Breast epithelium (tissue), 4 donors: ENCODE measurements at regions not wholly inside any gene's neighbourhood (a gene's known extent, or its start where the extent isn't known, plus 50 kb on each side); places are given as distances from the start of the nearest gene placed in this dataset.

ENCODE experiments used
- DNase-seq, 2 donors: peaks; one replicate each; pipeline ENCODE4 v3.0.0-alpha.2; 2019; ENCODE audit warnings: low spot score in 2 of 2
- H3K27ac ChIP-seq, 2 donors: fragments of 200-600 bp; sonication (generic) in 1 of 2; one replicate each; pipeline ENCODE4 v1.5.1; 2016 to 2019; ENCODE audit warnings: mild to moderate bottlenecking in 1 of 2
- H3K27me3 ChIP-seq, 2 donors: fragments of 200-600 bp; sonication (generic) in 1 of 2; one replicate each; pipeline versions ENCODE4 v1.5.1 to v1.6.0; 2017 to 2019; ENCODE audit warnings: control low read depth in 1 of 2, mild to moderate bottlenecking in 1 of 2
- H3K36me3 ChIP-seq: fragments of 200-600 bp; one replicate; pipeline ENCODE4 v1.5.1; 2019
- H3K4me1 ChIP-seq, 2 donors: fragments of 200-600 bp; sonication (generic); one replicate each; pipeline ENCODE4 v1.5.1; 2016 to 2019; ENCODE audit warnings: control low read depth in 1 of 2
- H3K4me3 ChIP-seq, 3 donors: fragments of 200-600 bp; sonication (generic); 1 replicate in 2 of 3; 2 replicates in 1 of 3; pipeline ENCODE4 v1.5.1; 2016 to 2019; ENCODE audit warnings: mild to moderate bottlenecking in 3 of 3, moderate library complexity in 2 of 3
- H3K9me3 ChIP-seq, 2 donors: fragments of 200-600 bp; sonication (generic) in 1 of 2; one replicate each; pipeline ENCODE4 v1.5.1; 2016 to 2019; ENCODE audit warnings: control low read depth in 1 of 2
- CTCF ChIP-seq, 3 donors: fragments of 450-650 bp; IDR thresholded peaks; one replicate each; pipeline ENCODE4 v1.5.1; 2016 to 2017; ENCODE audit warnings: antibody characterized with exemption in 3 of 3, mild to moderate bottlenecking in 3 of 3, moderate library complexity in 3 of 3
- POLR2A ChIP-seq: fragments of 450-650 bp; IDR thresholded peaks from one replicate; pipeline ENCODE4 v1.6.1; 2016; ENCODE audit warnings: antibody characterized with exemption, mild to moderate bottlenecking, moderate library complexity
- POLR2AphosphoS5 ChIP-seq, 3 donors: sonication (generic); formaldehyde crosslinking; IDR thresholded peaks; one replicate each; pipeline ENCODE4 v1.6.1; 2017; ENCODE audit warnings: antibody characterized with exemption in 3 of 3
- intact Hi-C: fragments of 100-400 bp; cut with DNase I; formaldehyde crosslinking; loops from one replicate; pipeline ENCODE4 v1.15.1; 2023; ENCODE audit warnings: low total_unique reads

GRCh38 chr2:56707650-56708049 lies 523.9 kb downstream of the CCDC85A start:
- TF ChIP-seq CTCF (IDR thresholded peaks at IDR 0.05) (no peak), POLR2AphosphoS5 (IDR thresholded peaks at IDR 0.05) (no peak)
- Histone ChIP-seq H3K36me3 (no peaks in the 10 kb centered on the region), H3K9me3 (no peaks in the 10 kb centered on the region), H3K4me3 (no peak overlapping the region), H3K27me3 (no peaks in the 10 kb centered on the region), H3K4me1 (no peaks in the 10 kb centered on the region), H3K27ac (no peak overlapping the region)
- intact Hi-C loops: no loop called here
- no peak for DNase-seq

- H3K9me3 ChIP-seq: no peaks in the 10 kb centered on the region
- no peaks in the 10 kb centered on the region for H3K4me1 ChIP-seq
- no peak overlapping the region for H3K27ac ChIP-seq
- TF ChIP-seq POLR2AphosphoS5 (IDR thresholded peaks at IDR 0.05) (no peak), CTCF (IDR thresholded peaks at IDR 0.05) (no peak), POLR2A (no peak)
- H3K4me3 ChIP-seq: no peak overlapping the region
- intact Hi-C loops: no loop called here
- H3K36me3 ChIP-seq: no peaks in the 10 kb centered on the region
- DNase-seq: no peak
- no peaks in the 10 kb centered on the region for H3K27me3 ChIP-seq
These were observed 525.4 kb downstream of the CCDC85A start for GRCh38 chr2:56709181-56709580.

DNA sequence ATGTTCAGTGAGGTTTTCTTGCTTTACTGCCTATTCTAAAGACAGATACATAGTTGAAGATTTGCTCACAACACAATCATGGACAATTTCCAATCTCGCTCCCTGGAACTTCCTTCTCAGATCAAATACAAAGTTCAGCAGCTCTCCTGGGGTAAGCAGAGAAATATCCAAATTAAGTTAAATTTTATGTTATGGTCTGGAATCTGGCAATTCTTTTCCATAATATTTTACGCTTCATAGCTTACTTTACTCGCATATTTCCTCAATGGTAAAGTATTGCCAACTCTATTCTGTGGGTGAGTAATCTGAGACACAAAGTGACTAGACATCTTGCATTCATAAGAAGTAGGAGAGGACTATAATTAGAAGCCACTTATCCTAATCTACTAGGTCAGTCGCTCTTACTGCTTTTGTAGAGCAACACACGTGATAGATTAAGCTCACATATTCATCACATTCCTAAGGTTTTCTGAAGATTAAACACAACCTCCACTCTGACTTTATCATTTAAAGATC lies 529.4 kb downstream of the CCDC85A start:
- intact Hi-C loops: no loop called here
- no peaks in the 10 kb centered on the region for H3K27me3 ChIP-seq
- DNase-seq: no peak
- TF ChIP-seq POLR2AphosphoS5 (IDR thresholded peaks at IDR 0.05): no peak
- no peak for TF ChIP-seq POLR2A
- H3K4me3 ChIP-seq: no peak overlapping the region
- no peaks in the 10 kb centered on the region for H3K36me3 ChIP-seq
- no peaks in the 10 kb centered on the region for H3K4me1 ChIP-seq
- no peaks in the 10 kb centered on the region for H3K9me3 ChIP-seq
- no peak overlapping the region for H3K27ac ChIP-seq

- intact Hi-C loops: no loop called here
- TF ChIP-seq POLR2AphosphoS5 (IDR thresholded peaks at IDR 0.05): no peak
- H3K4me1 ChIP-seq: no peaks in the 10 kb centered on the region
- H3K4me3 ChIP-seq: no peak overlapping the region
- no peaks in the 10 kb centered on the region for H3K36me3 ChIP-seq
- H3K9me3 ChIP-seq: no peaks in the 10 kb centered on the region
- DNase-seq: no peak
- H3K27ac ChIP-seq: no peak overlapping the region
- no peaks in the 10 kb centered on the region for H3K27me3 ChIP-seq
These were observed 530.2 kb downstream of the CCDC85A start for GRCh38 chr2:56713978-56714377.

- Histone ChIP-seq H3K4me3 (no peak overlapping the region), H3K27ac (no peak overlapping the region), H3K9me3 (no peaks in the 10 kb centered on the region), H3K27me3 (no peaks in the 10 kb centered on the region), H3K36me3 (no peaks in the 10 kb centered on the region), H3K4me1 (no peaks in the 10 kb centered on the region)
- TF ChIP-seq POLR2AphosphoS5 (IDR thresholded peaks at IDR 0.05): no peak
- intact Hi-C loops: no loop called here
- no peak for DNase-seq
These were observed 530.6 kb downstream of the CCDC85A start for GRCh38 chr2:56714400-56714799.

DNA sequence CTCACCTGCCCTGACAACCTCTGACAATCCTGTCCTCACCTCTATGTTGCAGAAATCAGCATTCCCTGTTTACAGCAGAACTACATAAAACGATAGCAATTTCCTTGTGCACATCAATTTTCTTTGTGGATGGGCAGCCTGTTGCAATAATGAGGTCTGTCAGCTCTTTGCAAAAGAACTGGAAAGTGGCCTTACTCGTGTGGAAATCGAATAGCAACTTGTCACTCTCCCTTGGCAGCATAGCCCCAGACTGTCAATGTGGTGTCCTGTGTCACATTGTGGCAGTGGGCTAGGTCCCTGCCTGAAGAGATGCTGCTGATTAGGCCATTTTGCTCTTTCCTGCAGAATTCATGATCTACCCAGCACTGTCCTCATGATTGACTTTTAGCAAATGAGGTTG lies 531.9 kb downstream of the CCDC85A start:
- intact Hi-C loops: no loop called here
- no peak overlapping the region for H3K4me3 ChIP-seq
- H3K27ac ChIP-seq: no peak overlapping the region
- no peaks in the 10 kb centered on the region for H3K27me3 ChIP-seq
- DNase-seq: no peak
- H3K9me3 ChIP-seq: peaks cover 0 to 3% of the 10 kb centered on the region in 2 donors
- H3K36me3 ChIP-seq: no peaks in the 10 kb centered on the region
- TF ChIP-seq POLR2AphosphoS5 (IDR thresholded peaks at IDR 0.05) (no peak), CTCF (IDR thresholded peaks at IDR 0.05) (no peak)
- H3K4me1 ChIP-seq: no peaks in the 10 kb centered on the region

GRCh38 chr2:56718413-56718812 lies 534.6 kb downstream of the CCDC85A start:
- Histone ChIP-seq H3K27me3 (no peaks in the 10 kb centered on the region), H3K27ac (no peak overlapping the region), H3K4me1 (no peaks in the 10 kb centered on the region), H3K9me3 (peaks cover 0 to 3% of the 10 kb centered on the region in 2 donors), H3K4me3 (no peak overlapping the region), H3K36me3 (no peaks in the 10 kb centered on the region)
- TF ChIP-seq POLR2AphosphoS5 (IDR thresholded peaks at IDR 0.05): no peak
- no peak for TF ChIP-seq CTCF (IDR thresholded peaks at IDR 0.05)
- TF ChIP-seq POLR2A: no peak
- DNase-seq: no peak
- intact Hi-C loops: no loop called here
